ENCODE measurements at regions not wholly inside any gene's neighbourhood (a gene's known extent, or its start where the extent isn't known, plus 50 kb on each side); places are given as distances from the start of the nearest gene placed in this dataset.
A peak's percentile ranks its signal among the peaks of the same experiment; 100 is the strongest.
"Not testable (repeated sequence)": the region's sequence is repeated elsewhere in the genome, so short reads cannot be mapped to it uniquely, and the experiment has no call there.

DNA sequence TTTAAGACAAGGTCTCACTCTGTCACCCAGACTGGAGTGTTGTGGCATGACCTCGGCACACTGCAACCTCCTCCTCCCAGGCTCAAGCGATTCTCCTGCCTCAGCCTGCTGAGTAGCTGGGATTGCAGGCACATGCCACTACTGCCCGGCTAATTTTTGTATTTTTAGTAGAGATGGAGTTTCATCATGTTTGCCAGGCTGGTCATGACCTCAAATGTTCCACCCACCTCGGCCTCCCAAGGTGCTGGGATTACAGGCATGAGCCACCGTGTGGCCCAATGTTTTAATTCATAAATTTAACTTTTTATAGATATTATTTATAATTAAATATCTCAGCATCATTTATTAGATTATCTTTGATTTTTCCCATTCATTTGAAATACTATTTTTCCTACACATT, 658.0 kb upstream of the NRG3 start:
- no peak for DNase-seq (ENCODE audit: low read depth, low spot score)

DNA sequence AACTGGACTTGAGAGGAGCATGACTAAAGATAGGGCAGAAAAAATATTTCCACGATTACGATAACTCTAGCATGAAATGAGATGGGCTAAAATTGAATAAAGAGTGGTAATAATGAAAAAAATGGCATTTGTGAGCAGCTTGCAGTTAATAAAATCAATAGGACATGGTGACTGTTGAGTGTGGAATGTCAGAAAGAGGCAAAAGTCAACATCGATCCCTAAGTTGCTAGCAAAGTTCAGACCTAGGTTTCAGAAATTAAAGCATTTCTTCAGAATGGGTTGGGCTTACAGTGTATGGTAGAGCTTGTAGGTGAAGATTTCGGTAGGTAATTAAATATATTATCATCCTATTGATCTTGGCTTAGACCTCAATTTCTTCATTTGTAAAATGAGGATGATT, 656.7 kb upstream of the NRG3 start:
- no peak for DNase-seq (ENCODE audit: low read depth, low spot score)

DNA sequence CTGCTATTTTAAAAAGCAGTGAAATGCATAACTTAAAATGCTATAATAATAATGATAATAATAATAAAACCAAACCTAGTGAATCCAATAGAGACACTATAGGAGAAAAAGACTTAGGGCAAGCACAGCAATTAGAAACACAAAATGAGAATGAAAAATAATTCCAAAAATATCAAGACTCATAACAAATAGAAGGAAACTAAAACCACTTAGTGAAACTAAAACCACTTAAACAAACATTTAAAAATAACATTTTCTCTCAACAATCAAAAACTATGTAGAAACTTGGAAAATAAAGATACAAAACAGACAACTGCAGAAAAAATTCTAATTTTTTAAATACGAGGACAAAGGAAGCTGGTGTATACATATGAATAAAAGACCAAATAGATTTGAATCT, 655.2 kb upstream of the NRG3 start:
- DNase-seq (ENCODE audit: low read depth, low spot score): no peak

DNA sequence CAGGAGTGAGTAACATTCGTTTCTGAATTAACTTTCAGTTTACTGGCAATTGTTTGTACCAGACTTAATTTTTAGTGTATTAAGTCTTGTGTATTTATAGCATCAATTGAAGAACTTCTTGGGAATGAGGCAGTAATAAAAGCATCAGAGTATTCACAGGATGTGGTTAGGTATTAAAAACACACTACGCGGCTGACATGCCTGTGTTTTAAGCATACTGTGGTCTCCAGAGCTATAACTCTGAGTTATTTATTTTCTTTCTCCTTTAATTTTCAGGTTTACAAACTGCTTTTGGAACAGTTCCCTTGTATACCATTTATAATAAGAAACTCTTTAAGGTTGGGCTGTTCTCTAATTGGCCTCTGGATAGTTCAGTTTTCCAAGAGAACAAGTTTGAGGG, 626.1 kb upstream of the NRG3 start:
- DNase-seq (ENCODE audit: low read depth, low spot score): no peak

DNA sequence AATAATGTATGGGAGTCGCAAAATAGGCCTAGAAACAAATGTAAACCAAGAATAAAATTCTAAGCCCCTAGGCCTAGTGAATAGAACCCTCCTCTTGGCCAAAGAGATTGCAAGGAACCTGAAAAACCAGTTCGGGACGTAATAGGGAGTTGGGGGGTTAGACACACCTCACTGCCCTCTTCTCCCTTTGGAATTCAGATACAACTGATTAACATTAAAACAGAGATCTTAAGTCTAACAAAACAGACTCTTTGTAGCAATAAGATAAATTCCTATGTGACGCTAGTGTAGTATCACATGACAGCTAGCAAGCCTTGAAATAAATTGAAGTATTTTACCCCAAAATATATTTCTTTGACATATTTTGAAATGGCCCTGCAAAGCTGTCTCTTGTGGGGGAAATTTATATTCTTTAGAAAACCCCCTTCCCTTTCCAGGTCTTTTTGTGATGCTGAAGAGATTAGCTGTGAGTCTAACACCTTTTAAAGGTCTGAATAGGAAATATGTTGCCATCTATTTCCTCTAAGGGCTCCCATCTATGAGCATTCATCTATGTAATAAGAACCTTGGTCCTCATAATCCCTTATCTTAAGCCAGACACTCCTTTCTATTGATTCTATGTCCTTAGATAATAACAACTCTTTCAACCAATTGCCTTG, 623.4 kb upstream of the NRG3 start:
- DNase-seq (ENCODE audit: low read depth, low spot score): peak; percentile 82

DNA sequence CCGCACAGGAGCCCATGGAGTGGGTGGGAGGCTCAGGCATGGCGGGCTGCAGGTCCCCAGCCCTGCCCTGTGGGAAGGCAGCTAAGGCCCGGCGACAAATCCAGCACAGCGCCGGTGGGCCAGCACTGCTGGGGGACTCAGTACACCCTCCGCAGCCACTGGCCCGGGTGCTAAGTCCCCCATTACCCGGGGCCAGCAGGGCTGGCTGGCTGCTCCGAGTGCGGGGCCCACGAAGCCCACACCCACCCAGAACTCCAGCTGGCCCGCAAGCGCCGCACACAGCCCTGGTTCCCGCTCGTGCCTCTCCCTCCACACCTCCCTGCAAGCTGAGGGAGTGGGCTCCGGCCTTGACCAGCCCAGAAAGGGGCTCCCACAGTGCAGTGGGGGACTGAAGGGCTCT, 610.0 kb upstream of the NRG3 start:
- DNase-seq (ENCODE audit: low read depth, low spot score): not testable (repeated sequence)

DNA sequence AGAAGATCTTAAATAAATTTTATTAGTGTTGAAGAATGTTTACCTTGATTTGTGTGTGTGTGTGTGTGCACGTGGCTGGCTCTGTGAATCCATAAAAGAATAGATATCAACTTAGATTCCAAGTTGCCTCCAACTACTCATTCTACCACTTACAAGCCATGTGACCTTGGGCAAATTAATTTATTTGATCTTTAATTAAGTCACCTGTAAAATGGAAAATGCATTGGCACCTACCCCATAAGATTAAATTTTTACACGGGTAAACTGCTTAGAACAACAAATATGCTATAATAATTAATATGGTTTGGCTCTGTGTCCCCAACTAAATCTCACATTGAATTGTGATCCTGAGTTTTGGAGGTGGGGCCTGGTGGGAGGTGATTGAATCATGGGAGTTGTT, 604.9 kb upstream of the NRG3 start:
- DNase-seq (ENCODE audit: low read depth, low spot score): no peak

DNA sequence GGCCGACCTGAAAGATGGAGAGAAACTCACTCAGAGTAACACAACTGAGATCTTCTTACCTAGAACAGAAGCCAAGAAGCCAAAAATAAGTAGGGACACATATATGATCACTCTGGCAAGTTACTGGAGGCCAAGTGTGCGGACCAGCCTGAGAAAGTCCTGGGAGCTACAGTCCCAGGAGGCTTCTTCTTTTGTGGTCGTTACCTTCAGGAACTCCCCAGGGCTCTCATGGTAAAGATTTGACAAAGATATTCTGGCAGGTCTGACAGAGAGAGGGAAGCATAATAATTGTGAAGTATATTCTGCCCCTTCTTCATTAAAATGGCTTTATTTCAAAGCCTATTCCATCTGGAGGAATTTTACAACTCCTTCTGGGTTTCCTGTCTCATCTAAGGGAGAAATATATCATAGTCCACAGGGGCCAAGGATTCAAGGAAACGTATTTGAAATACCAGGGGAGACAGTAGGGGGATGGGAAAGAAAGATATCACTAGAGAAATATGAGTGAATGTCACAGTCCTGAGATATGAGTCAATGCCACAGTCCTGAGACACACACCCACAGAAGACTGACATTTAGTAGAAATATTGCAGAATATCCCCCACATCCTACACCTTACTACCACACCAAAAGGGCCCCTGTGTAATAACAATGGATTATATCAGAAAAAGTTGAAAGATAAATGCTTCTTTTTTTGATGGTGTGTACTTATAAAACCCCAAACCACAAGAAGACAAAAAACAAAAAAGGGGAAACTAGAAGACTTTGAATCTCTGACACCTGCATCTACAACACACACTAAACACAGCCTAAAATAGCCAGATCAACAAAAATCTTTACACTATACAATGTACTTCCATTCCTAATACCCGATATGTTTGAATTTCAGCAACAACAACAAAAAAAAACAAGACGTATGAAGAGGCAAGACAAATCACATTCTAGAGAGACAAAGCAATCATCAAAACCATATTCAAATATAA, 594.2 kb upstream of the NRG3 start:
- no peak for DNase-seq (ENCODE audit: low read depth, low spot score)

DNA sequence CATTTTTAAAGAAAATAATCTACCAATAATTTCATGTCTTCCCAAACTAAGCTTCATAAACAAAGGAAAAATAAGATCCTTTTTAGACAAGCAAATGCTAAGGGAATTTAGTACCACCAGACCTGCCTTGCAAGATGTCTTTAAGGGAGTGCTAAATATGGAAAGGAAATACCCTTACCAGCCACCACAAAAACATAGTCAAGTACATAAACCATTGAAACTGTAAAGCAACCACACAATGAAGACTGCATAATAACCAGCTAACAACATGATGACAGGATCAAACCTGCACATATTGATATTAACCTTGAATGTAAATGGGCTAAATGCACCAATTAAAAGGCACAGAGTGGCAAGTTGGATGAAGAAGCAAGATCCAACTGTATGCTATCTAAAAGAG, 586.5 kb upstream of the NRG3 start:
- DNase-seq (ENCODE audit: low read depth, low spot score): no peak

DNA sequence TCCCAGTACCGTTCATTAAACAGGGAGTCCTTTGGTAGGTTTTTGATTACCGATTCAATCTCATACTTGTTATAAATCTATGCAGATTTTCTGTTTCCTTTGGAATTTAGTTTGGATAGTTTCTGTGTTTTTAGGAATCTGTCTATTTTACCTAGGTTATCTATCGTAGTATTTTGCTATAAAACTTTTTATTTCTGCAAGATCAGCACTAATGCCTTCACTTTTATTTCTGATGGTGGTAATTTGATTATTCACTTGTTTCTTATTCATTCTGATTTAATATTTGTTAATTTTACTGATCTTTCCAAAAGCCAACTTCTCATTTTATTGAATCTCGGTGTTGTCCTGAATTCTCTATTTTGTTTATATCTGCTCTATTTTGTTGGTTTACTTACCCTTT, 577.7 kb upstream of the NRG3 start:
- DNase-seq (ENCODE audit: low read depth, low spot score): no peak

DNA sequence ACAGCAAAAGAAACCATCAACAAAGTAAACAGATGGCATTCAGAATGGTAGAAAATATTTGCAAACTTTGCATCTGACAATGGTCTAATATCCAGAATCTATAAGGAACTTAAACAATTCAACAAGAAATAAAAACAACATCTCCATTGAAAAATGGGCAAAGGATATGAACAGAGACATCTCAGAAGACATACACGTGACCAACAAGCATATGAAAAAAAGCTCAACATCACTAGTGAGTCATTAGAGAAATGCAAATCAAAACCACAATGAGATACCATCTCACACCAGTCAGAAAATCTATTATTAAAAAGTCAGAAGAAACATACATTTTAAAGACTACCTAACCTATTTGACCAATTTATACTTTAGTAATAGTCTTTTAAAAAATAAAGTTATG, 571.3 kb upstream of the NRG3 start:
- DNase-seq (ENCODE audit: low read depth, low spot score): no peak

DNA sequence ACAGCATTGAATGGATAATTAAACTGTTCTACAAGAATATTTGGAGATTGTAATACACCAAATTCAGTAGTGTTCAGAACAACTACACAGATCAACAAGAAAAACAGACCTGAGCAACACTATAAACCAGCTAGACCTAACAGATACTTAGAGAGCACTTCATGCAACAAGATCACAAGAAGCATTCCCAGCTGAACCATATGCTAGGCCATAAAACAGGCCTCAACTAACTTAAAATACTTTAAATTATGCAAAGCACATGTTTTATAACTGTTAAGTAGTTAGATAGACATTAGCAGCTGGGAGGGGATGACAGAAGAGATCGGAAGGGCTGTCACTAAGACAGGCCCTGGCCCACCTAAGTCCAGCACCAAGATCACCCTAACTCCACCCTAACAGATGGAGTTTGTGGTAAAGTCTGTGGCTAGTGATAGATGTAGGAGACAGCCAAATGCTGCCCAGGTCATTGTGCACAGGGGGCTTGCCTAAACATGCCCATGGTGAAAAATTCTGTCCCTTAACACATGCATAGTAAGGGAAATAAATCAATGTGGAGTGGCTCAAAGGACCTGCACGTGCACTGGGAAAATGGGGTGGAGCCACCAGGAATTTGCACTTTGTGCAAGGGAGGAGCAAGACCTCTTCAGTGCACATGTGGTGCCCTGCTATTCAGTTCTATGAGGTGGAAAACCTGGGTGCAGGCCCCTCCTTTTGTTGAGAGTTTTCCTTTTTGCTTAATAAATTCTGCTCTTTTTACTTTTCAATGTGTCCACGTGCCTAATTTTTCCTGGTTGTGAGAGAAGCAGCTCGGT, 567.8 kb upstream of the NRG3 start:
- DNase-seq (ENCODE audit: low read depth, low spot score): no peak

DNA sequence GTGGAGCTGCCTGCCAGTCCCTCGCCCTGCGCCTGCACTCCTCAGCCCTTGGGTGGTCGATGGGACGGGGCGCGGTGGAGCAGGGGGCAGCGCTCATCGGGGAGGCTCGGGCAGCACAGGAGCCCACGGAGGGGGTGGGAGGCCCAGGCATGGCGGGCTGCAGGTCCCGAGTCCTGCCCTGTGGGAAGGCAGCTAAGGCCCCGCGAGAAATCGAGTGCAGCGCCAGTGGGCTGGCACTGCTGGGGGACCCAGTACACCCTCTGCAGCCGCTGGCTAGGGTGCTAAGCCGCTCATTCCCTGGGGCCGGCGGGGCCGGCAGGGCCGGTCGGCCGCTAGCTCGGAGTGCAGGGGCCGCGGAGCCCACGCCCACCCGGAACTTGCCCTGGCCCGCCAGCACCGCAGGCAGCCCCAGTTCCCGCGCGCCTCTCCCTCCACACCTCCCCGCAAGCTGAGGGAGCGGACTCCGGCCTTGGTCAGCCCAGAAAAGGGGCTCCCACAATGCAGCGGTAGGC, 565.9 kb upstream of the NRG3 start:
- DNase-seq (ENCODE audit: low read depth, low spot score): no peak

DNA sequence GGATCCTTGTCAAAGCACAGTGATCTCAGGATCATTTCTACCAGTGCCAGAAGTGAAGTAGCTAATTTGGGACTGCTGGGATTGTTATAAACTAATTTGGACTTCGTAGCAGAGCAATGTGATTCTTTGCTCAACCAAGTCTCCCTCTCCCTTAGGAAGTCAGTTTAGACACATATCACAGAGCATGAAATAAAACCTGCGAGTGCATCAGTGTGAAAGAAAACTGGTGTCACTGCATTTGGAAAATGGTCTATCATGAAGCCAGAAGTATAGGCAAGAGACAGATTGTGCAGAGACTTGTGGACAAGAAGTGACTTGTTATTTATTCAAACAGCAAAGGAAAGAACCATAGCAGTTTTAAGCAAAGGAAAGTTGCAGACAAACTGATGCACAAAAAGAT, 560.5 kb upstream of the NRG3 start:
- DNase-seq (ENCODE audit: low read depth, low spot score): no peak

DNA sequence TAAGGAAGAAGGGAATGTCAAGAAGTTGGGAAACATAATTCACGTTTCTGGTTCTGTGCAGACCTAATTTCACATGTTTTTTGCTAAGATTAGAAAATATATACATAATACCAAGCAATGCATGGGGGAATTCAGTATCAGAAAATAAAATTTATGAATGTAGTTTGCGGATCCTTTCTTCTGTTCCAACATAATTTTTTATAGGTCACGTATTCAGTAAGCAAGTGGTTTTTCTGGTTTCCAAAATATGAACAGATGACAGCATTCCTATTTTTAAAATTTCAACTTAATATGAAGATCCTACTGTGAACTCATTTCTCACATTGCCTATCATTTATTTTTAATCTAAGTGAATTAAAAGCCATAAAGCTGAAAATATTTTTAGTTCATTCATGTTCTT, 560.0 kb upstream of the NRG3 start:
- DNase-seq (ENCODE audit: low read depth, low spot score): no peak

DNA sequence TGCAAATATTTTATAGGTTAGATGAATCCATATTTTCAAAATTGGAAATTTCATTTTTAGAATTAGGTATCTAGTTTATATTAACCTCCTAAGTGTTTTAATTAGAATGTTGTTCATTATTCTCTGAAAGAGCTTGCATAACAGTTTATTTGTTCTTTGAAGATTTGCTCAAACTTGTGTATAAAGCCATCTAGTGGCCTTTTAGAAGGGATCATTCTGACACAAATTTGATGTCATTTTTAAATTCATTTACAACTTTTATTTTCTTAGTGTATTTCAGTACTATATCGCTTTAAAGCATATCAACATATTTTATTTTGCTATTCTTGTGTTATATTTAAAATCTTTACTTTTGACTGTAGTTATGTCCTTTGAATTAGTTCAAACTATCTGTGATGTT, 527.0 kb upstream of the NRG3 start:
- DNase-seq (ENCODE audit: low read depth, low spot score): no peak

DNA sequence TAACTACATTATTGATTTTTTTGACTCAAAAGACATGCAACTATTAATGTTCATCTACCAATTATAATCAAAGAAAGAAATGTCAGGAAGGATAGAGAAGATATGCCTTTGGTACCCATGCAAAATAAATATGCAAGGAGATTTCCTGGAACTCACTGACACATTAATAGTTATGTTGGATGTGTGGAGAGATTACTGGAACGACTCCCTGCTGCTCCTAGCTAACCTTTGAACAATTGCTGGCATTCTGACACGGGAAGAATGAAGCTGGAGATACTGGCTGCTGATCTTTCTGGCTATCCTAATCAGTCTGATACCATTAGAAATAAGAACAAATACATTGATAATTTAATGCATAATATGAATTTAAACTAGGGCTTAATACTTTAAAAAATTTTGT, 507.9 kb upstream of the NRG3 start:
- DNase-seq (ENCODE audit: low read depth, low spot score): no peak

DNA sequence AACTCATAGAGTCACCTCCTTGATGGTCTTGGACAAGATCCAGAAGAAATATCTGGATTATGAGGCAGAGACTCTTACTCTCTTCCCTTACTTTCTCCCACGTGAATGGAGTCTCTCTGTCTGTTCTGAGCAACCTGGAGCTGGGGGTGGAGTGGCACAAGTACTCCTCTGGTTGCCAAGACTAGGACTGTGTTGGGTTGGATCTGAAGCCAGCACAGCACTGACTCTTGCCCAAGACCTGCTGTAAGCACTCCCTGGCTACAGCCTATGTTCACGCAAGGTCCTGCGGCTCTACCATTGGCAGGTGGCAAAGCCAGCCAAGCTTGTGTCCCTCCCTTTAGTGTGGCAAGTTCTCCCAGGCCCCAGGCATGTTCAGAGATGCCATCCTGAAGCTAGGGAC, 488.2 kb upstream of the NRG3 start:
- DNase-seq (ENCODE audit: low read depth, low spot score): no peak

DNA sequence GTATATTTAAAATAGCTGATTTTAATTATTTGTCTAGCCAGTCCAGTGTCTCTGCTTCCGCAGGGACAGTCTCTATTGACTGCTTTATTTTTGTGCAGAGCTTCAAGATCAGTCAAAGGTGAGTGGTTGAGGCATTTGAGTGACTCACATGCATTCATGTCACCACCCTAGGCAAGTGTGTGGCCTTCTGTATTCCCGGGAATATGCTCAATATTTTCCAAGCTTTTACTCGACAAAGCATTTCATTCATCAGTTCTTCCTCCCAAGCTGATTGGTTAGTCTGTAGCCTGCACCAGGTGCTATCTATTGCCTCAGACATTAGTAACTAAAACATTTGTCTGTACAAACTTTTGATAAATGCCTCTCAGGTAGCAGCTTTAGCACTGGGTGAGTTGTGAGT, 471.5 kb upstream of the NRG3 start:
- DNase-seq (ENCODE audit: low read depth, low spot score): no peak

DNA sequence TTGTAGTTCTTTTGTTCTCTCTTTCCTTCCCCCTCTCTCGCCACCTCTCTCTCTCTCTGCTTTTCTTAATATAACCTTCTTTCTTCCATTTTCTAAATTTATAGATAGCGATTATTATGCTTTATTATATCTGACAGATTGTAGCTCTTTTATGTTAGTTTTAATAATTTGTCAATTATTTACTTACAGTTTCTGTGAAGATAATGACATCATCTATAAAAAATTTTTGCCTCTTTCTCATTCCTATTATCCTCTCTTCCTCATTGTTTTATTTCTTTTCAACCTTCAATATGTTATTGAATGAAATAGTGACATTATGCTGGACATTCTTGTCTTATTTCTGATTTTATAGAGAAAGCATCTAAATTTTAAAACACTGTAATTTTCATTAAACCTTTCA, 469.6 kb upstream of the NRG3 start:
- no peak for DNase-seq (ENCODE audit: low read depth, low spot score)

DNA sequence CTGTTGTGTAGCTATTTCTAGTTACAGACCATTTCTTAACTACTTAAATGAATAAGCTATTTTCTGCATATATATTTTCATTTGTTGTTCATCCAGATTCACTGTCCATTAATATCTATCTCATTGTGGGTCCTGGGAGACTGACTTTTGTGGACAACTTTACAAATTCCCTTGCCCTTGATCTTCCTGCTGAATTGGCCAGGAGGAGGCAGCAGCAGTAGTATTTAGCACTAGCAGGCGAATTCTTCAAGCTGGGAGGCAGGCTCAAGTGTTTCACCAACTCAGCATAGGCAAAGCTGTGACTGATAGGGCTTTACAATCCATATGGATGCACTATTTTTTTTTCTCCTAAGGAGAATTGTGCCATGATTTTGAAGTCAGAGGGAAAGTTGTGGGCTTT, 461.0 kb upstream of the NRG3 start:
- DNase-seq (ENCODE audit: low read depth, low spot score): peak; percentile 35

DNA sequence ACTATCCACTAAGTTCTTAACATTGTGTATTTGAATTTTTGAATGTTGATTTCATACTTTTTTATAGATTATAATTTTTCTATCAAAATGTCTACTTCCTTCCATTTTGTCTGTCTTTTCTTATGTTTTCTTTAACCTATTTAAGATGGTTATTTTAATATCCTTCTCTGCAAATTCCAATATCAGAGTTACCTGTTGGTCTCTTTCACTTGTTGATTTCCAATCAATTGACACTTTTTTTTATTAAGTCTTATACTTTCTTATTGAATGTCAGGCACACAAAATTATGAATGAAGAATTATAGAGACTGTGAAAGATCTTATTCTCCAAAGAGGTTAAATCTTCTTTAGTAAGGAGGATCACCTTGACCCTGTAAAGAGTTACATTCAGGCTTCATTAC, 448.3 kb upstream of the NRG3 start:
- no peak for DNase-seq (ENCODE audit: low read depth, low spot score)

Measured in iPS DF 19.7 (cell line).